CD4-positive, alpha-beta T cell treated with Interleukin-17A for 4 hours (primary cell): ENCODE measurements at regions not wholly inside any gene's neighbourhood (a gene's known extent, or its start where the extent isn't known, plus 50 kb on each side); places are given as distances from the start of the nearest gene placed in this dataset.

ENCODE experiments used
- DNase-seq: peaks from one replicate; pipeline ENCODE4 v3.0.0-alpha.2; 2020; ENCODE audit warnings: mixed read lengths

DNA sequence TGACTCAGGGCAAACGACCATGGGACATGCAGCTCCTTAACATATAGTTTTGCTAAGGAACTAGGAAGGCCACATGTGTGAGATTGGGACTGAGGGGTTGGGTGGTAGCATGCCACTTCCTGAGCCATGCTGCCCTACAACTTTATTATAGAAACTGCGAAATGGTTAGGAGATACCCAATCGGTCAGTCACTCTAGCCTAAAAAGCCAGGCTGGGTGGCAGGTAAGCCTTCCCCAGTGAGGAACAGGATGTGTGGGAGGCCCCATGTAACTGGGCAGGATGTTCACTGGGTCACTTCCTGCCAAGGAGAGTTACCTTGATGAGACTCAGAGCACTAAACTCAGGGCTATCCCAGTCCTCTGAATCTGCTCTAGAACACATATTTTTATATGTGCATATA is 123.5 kb downstream of the MAP3K7 start:
- peak; percentile 68 for DNase-seq

DNA sequence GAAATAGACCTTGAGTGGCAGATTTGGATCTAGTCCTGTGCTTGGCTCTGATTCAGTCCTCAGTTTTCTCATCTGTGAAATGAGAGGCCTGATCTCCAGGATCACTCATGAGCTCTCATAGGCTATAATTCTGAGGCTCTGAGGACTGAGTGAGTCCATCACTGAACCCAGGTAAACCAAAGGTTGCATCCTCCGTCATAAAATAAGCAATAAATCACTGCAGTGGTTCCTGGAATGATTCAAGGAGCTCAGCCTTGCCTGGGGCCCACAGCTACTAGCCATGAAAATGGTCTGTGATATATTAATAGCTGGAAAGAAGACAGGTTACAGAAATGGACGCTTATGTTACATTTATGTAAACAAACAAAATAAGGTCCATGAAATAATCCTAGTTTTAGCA is 124.8 kb downstream of the MAP3K7 start:
- DNase-seq, result no peak

DNA sequence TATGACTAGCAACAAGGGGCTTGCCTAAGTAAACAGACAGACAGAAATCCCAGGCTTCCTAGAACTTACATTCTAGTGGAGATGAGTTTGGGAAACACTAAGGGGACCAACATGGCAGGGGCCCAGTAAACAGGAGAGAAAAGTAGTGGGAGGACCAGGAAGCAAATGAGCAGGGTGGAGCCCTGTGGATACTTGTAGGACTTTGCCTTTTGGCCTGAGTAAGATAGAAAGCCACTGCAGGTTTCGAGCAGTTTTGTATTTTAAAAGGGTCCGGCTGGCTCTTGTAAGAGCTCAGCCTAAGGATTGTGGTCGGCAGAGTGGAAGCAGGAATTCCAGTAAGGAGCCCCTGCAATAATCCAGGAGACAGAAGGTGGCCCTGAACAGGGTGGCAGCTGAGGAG is 125.5 kb downstream of the MAP3K7 start:
- no peak for DNase-seq

DNA sequence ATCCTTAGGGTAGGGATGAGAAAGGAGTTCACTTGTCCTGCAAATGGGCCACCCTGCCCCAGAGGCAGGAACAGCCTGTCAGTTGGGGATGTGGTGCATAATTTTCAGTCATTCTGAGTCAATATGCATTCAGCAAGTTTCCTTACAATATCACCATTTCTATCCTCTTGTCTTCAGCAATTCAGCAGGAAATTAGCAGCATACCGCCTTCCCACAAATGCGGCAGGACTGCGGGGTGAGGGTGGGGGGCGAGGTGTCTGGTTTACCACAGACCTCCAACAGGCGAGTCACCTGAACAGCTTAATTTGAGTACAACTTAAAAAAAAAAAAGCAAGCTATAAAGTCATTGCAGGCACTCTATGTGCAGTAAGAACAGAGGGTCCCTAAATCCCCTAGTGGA is 126.8 kb downstream of the MAP3K7 start:
- DNase-seq, result peak; percentile 42

DNA sequence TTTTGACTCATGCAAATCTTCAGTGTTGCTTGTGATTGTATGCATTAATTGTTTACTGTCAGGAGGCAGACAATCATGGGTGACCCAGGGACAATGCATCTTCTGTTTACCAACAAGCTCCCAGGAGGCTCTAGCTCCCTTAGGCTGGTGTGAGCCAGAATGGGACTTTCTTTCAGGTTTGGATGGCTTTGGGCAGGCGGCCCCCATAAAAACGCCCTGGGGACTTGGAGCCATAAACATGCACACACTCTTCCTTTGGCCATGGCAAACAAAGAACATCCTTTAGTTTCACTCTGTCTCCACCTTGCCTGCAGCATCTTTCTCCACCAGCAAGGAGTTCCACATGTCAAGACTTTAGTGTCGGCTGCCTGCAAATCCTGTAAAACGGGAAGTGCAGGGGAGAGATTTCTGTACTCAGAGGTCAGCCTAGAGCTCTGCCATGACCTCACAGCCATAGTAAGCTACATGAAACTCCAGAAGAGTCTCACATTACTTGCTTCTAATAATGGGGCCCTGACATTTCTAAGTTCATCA is 127.6 kb downstream of the MAP3K7 start:
- no peak for DNase-seq

DNA sequence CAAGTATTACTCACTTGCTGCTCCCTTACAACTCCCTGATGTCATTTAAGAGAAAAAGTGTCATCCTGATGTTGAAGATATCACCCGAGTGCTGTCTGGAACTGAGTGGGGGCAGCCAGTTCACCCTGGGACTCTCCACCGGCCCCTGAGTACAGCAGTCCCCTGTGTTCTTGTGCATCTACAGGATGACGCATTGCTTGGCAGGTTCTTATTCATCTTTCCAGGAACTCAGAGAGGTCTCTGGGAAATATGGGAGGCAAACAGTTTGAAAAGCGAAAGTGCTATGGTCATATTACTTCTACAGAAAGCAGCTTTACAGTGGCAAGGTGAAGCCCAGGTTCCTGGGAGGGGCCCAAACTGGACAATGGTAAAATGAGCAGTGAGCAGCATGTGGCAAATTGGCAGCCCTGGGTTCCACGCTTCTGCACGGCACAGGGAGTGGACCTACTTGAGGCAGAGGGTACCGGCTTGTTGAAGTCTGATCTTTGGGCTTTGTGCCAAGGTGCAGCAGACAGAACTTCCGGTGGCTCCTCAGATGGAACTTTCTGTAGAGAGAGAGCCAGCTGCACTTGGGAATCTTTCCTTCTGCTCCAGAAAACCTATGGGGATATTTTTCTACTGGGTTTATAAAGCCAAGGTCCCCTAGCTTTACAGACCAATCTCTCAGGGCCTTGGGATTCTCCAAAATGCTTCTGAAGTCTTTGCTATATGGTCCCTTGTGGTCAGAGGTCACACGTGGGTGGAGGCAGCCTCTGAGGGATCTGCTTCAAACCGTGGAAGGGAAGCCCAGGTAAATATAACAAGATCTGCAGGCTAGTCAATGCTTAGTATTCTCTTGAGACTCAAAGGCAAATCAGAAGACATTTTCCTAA is 128.3 kb downstream of the MAP3K7 start:
- DNase-seq, result peak; percentile 65

DNA sequence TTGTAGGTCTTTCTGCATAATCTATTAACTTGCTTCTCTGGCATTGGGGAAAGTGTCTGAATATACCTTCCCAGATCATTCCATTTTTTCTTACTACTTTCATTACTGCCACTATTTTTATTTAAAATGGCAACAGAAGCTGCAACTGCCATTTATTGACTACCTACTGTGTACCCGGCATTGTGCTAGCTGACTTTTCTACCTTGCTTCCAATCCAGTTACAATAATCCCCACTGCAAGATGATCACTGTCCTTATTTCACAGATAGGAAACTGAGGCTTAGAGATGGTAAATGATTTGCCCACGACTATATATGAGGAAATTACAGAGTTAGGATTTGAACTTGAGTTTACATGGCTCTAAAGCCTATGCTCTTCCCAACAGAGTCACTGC is 129.0 kb downstream of the MAP3K7 start:
- DNase-seq, result no peak

DNA sequence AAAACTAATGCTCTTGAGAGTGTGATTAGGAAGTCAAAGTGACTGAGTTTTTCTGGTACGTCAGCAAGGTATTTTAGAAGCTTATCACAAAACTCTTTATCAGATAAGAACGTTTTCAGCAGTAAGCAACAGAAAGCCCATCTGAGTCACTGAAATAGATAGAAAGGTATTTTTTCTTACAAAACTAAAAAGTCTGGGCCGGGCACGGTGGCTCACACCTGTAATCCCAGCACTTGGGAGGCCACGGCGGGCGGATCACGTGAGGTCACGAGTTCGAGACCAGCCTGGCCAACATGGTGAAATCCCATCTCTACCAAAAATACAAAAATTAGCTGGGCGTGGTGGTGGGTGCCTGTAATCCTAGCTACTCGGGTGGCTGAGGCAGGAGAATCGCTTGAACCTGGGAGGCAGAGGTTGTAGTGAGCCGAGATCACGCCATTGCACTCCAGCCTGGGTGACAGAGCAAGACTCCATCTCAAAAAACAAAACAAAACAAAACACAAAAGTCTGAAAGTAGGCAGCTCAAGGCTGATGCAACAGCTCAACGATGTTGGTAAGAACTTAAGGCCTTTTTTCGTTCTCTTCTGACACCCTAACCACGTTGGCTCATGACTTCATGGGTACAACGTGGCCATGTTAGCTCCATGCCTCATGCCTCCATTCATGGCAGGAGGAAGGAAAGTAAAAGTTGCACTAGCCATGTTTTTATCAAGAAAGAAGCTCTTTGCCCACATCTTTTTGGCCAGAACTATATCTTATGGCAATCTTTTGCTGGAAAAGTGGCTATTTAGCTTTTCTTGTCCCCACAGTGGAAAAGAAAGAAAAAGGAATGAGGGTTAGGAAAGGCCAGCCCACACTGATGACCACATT is 129.6 kb downstream of the MAP3K7 start:
- peak; percentile 15 for DNase-seq

DNA sequence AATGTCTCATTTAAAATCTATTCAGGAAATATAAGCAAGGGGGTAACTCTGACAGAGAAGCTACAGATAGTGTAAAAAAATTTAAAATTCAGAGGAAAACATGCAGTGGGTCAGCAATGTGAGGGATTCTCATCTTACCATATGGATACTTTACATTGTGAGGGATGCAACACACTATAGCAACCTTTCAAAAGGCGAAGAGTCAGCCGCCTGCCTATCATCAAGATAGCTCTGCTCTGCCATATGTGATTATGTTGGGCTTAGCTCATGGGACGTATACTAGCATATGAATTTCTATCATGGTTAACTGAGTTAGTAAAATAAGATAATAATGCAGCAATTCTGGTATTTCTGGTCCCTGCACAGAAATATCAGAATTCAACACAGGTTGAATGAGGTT is 130.9 kb downstream of the MAP3K7 start:
- DNase-seq, result no peak

DNA sequence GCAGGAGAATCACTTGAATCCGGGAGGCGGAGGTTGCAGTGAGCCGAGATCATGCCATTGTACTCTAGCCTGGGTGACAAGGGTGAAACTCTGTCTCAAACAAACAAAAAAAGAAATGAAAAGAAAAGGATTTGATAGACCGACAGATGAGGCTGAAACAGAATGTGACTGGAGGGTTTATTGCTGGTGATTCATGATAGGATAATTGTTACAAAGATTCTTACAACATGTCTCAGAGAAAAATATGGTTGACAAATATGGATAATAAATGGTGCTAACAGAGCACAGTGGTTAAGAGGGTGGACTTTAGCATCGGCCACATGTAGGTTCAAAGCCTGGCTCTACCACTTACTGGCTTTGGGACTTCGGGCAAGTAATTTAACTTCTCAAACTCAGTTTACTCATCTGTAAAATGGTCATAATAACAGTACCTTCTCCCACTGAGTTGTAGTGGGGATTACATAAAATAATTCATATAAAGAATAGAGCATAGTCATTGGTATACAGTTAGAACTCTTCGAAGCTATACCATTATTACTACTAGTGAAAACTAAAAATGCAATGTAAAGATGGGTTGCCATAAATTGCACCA is 131.9 kb downstream of the MAP3K7 start:
- no peak for DNase-seq

DNA sequence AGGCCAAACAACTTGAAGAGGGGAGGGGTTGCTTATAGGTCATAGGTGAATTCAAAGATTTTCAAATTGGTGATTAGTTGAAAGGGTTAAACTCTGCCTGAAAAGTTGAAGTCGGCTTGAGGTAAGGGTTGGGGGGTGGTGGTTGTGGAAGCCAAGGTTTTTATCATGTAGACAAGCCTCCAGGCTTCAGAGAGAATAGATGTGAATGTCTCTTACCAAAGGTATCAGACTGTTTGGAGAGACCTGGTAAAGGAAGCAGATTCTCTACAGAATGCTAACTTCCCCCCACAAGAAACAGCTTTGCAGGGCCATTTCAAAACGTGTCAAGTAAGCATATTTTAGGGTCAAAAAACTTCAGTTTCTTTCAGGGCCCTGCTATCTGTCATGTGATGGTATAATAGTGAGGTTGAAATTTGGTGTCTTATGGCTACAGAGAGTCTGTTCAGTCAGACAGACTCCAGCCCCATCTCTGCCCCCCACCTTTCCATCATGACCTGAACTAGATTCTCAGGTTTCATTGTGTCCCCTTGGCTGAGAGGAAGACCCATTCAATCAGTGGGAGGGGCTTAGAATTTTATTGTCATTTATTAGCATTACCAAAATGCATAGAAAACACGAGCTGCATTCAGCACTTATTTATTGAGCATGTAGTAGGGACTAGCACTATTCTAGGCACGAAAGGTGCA is 136.5 kb downstream of the MAP3K7 start:
- no peak for DNase-seq

DNA sequence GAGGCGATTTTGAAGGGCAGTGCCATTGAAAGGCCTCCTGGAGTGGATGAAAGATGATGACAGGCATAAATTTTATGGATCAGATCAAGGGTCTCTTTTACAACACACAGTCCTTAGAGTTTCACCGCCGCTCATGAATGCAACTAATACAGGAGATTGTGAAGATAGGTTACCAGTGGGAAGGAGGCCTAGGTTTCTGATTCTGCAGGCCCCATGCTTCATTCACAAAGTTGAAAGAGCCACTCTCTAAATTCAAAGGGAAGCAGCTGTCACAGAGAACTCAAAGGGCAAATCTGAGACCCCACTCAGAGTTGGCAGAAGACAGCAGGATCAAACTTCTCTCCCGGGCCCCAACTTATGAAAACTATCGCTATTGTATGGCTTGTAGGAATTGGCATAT is 137.6 kb downstream of the MAP3K7 start:
- DNase-seq, result no peak

DNA sequence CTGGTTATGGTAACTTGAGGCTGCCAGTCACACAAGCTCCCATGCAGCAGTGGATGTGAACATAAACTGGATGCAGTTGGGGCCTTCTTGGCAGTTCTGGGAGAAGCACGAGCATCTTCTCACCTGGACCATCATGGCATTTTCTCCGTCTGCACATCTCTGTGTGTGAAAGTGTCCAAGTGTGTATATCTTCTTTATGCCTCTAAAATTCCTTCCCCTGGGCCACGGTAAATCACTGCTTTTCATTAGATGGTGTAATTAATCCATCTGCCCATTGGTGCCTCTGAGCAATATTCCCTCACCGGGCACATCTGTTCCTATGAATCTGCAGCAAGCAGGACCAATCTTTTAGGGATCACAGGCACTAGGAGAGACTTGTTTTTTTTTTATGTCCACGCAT is 138.0 kb downstream of the MAP3K7 start:
- DNase-seq, result no peak

DNA sequence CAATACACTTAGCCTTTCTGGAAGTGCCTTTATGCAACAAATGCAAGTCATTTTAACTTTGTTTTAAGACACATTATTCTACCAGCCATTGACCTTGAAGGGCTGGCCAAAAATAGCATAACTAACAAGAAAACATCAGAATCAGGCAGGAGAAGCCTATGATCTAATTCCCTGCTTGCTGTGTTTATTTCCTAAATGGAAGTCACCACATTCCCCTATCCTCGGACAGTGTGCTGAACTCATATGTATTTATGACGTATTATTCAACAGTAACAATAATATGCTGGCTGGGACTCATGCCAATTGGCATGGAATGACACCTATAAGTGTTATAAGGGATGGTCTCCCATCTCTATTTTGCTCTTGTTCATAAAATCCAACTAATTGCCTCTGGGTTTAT is 140.7 kb downstream of the MAP3K7 start:
- no peak for DNase-seq

DNA sequence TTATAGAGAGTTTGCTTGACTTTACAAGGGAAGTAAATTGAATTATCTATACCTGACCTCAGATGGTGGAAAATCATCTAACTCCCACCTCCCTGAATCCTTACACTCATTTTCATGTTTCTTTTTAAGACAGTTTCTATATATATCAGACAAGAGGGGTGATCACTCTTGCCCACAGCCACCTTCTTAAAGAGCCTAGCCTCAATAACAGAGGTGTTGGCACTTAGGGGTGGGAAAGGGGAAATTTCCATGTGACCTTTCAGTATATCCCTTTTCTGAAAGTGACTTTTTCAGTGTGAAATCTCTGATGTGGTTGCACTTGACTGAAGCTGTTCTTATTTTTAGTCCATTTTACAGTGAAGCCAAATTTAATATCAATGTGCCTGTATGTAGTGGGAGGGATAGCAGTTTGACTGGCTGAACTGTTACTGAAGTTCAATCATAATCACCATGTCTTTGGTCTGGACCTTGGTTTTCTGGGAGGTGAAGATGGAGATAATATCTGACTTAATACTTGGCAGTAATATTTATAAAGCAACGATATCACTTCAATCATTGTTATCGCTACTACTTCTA is 141.3 kb downstream of the MAP3K7 start:
- DNase-seq, result no peak

DNA sequence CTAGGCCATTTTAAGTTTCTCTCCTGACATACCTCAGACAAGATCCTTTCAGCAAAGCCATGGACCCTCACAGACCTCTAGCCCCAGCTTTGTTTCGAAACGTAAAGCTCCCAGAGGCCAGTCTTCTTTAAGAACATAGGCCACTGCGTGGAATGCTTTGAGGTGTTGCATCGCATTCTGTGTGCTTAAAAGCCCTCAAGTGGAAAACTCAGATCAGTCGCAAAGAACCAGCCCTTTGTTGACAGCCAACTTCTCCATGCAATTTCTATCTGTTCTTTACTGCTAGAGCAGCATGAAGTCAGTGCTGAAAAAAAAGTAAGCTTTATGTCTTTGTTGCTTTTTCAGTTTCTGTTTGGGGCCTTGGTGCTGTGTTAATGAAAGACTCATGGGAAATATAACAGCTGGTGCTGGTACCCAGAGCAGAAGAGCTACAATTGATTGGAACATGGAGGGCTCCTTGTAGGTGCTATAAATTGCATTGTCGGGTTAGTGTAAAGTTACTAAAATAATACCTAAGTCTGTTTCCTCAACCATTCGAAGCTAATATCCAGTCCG is 142.6 kb downstream of the MAP3K7 start:
- no peak for DNase-seq

DNA sequence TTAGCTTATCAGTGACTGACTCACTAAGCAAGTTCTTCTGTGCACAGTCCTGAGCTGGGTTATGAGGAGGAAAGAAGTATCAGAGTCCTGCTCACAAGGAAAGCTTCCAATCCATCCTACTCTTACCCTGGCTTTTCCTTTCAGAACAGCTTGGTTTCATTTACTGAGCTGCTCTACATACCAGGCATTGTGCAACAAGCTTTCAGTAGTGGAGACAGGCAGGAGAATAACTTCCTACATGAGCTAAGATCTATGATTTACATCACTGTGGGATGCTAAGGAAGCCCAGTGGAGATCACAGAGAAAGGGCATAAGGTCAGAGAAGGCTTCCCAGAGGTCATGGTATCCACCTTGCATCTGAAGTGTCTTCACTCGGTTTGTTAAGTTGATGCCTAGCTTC is 144.5 kb downstream of the MAP3K7 start:
- no peak for DNase-seq

DNA sequence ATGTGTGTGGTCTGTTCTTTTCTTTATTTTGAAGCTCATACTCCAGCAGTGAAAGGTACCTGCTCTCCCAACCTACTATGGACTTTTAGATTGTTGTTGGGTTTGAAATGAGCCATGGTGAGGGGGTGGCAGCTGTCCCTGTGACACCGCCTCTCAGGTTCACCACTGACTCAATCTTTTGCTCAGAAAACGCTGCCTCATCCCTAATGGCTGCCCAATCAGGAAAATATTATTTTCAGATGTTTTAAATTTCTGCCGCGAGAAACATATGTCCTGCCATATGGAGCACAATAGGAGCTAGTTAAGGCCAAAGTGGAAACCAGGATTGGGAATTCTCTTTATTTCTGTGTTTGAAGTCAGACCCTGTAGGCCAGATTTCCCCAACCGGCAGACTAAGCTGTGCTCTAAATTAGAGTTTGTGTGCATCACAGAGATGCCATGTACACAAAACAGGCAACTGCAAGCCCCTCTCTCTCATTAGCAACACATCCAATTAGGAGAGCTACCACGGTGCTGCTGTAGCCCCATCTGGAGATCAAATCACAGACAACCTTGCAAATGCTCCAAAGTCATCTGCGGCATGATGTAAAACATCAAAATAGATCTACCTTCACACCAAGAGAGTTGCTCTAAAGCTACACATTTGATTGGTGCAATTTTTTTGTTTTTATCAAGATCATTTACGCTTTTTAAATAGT is 144.1 kb upstream of the BACH2 start:
- DNase-seq, result no peak

DNA sequence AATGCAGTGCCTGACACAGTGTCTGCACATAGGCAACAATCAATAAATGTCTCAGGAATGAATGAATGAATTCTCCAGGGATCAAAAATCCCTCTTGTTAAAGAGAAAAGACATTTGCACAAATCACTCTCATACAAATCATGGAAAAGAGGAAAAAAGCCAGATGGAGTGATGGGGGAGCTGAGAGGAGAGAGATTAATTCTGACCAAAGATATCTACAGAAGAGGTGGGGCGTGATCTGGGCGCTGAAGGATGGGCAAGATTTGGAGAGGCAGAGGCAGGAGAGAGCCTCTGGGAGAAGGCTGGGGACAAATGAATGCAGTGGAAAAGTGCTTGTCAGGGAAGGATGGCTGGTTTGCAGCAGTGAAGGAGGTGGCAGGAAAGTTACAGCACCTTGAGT is 142.9 kb upstream of the BACH2 start:
- no peak for DNase-seq

DNA sequence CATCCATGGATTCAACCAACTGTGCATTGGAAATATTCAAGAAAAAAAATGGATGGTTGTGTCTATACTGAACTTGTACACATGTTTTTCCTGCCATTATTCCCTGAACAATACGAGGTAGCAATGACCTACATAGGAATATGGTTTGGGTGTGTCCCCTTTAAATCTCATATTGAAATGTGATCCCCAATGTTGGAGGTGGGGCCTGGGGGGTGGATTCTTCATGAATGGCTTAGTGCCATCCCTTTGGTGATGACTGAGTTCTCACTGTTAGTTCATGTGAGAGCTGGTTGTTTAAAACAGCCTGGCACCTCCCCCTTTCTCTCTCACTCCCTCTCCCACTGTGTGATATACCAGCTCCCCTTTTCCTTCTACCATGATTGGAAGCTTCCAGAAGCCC is 139.8 kb upstream of the BACH2 start:
- no peak for DNase-seq

DNA sequence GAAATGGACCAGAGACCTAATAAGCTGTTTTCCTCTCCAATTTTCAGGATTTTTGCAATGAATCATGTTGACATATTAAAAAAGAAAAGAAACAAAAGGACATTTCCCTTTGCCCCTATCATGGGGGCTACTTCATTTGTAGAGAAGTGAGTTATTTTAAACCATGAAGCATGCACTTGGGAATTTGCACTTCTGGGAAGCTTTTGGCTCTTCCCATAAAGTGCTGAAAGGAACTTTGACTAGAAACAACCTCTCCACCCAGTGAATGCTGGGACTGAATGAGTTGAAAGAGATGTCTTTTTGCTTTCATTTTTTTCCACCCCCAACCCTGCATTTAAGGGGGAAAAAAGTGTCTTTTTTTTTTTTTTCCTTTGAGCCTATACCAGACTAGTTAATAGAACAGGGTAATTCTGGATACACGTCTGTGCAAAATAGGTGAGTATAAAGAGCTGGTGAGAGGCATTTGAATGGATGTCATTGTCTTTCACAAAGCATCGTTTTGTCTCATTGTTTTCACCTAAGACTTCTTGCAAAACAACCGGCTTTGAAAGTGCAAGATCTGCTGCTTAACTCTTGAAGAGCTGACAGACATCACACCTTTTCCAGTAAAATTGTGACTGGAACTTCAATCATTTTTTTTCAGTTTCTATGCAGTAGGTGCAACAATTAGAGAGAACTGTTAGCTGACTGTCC is 138.7 kb upstream of the BACH2 start:
- no peak for DNase-seq
